GM23338 (cell line): ENCODE measurements at regions not wholly inside any gene's neighbourhood (a gene's known extent, or its start where the extent isn't known, plus 50 kb on each side); places are given as distances from the start of the nearest gene placed in this dataset.

Experiments
- CREB1 ChIP-seq: fragments of 250-450 bp; sonication (Bioruptor Pico); IDR thresholded peaks from 2 replicates; pipeline ENCODE4 v1.5.0; 2020; ENCODE audit warnings: low read depth, mild to moderate bottlenecking, moderate library complexity
- EZH2 ChIP-seq: fragments of 200-600 bp; sonication (generic); IDR thresholded peaks from one replicate; pipeline ENCODE4 v1.8.0; 2017; ENCODE audit warnings: antibody characterized with exemption, mild to moderate bottlenecking, low read depth; ENCODE audit not compliant: unreplicated experiment
- JUNB ChIP-seq: IDR thresholded peaks from one replicate; pipeline ENCODE4 v1.6.1; 2016; ENCODE audit warnings: antibody characterized with exemption; ENCODE audit not compliant: unreplicated experiment
- POLR2AphosphoS5 ChIP-seq: IDR thresholded peaks from 2 replicates; pipeline ENCODE4 v1.6.1; 2016; ENCODE audit warnings: antibody characterized with exemption, low read depth
- ZNF114 ChIP-seq: fragments of 250-450 bp; sonication (Bioruptor Pico); IDR thresholded peaks from 2 replicates; pipeline ENCODE4 v1.5.0; 2020; ENCODE audit warnings: mild to moderate bottlenecking, moderate library complexity
- TF ChIP-seq, protein P1 (sequence below), 2 experiments: fragments of 200-600 bp in 1 of 2; sonication (generic) in 1 of 2; conservative IDR thresholded peaks; 2 replicates each; pipeline versions ENCODE4 v1.5.1 to v1.6.1; 2016 to 2017; ENCODE audit warnings: antibody characterized with exemption in 2 of 2, low read depth in 2 of 2, mild to moderate bottlenecking in 2 of 2, moderate library complexity in 1 of 2

DNA sequence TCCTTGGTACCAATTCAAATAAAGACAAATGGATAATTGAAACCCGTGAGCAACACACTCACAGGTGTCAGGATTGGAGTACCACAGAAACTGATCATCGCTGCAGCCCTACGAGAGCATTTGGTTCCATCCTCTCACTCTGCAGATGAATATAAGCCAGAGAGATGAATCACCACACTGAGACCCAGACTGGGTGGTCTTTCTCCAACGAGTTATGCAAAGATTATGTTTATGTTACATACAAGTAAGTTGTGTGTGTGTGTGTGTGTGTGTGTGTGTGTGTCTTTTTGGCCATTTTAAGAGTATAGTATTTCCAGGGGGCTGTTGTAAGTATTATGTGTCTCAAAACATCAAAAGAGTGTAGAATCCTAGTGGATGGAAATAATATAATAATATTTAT is 329.5 kb upstream of the ZFP42 start:
- TF ChIP-seq, protein P1, sequence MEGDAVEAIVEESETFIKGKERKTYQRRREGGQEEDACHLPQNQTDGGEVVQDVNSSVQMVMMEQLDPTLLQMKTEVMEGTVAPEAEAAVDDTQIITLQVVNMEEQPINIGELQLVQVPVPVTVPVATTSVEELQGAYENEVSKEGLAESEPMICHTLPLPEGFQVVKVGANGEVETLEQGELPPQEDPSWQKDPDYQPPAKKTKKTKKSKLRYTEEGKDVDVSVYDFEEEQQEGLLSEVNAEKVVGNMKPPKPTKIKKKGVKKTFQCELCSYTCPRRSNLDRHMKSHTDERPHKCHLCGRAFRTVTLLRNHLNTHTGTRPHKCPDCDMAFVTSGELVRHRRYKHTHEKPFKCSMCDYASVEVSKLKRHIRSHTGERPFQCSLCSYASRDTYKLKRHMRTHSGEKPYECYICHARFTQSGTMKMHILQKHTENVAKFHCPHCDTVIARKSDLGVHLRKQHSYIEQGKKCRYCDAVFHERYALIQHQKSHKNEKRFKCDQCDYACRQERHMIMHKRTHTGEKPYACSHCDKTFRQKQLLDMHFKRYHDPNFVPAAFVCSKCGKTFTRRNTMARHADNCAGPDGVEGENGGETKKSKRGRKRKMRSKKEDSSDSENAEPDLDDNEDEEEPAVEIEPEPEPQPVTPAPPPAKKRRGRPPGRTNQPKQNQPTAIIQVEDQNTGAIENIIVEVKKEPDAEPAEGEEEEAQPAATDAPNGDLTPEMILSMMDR (conservative IDR thresholded peaks at IDR 0.05; ENCODE audit: low read depth in 2 of 2), result no peak
- TF ChIP-seq POLR2AphosphoS5 (no peak), CREB1 (CRISPR knock-in tag) (no peak), EZH2 (no peak), JUNB (no peak), ZNF114 (CRISPR knock-in tag) (no peak)
